Caco-2 (cell line): ENCODE measurements at regions not wholly inside any gene's neighbourhood (a gene's known extent, or its start where the extent isn't known, plus 50 kb on each side); places are given as distances from the start of the nearest gene placed in this dataset.

Experiments used
- BruUV-seq: library from RNA; stranded (reverse); fragments of 400-500 nt; replicated peaks from 2 replicates; lab custom pipeline; 2021; lab: Mats Ljungman, UMichigan
- CTCF ChIA-PET: fragments of 300-600 bp; sonication (Branson Sonifier 250); formaldehyde crosslinking; loops from one replicate; lab custom pipeline; 2022; ENCODE audit warnings: antibody characterized with exemption; lab: Charles Lee
- POLR2A ChIA-PET: fragments of 300-600 bp; sonication (Branson Sonifier 250); formaldehyde crosslinking; loops from one replicate; lab custom pipeline; 2022; ENCODE audit warnings: antibody characterized with exemption; lab: Charles Lee
- DNase-seq, 2 experiments: peaks; one replicate each; pipeline versions ENCODE4 v3.0.0 to v3.0.0-alpha.2; 2020 to 2022
- H3K27me3 ChIP-seq: replicated peaks from 2 replicates; pipeline ENCODE4 v1.6.0; 2011; ENCODE audit warnings: low read length; ENCODE audit not compliant: control insufficient read depth, insufficient read depth
- H3K36me3 ChIP-seq: 2 replicates; pipeline ENCODE4 v1.5.1; 2011; ENCODE audit warnings: low read length; ENCODE audit not compliant: control insufficient read depth, insufficient read depth
- H3K4me1 ChIP-seq: fragments of 250-450 bp; sonication (Bioruptor Pico); 2 replicates; pipeline ENCODE4 v1.5.1; 2020; ENCODE audit warnings: mild to moderate bottlenecking
- H3K4me3 ChIP-seq: 2 replicates; pipeline ENCODE4 v1.5.1; 2011; ENCODE audit warnings: low read depth, mild to moderate bottlenecking, control low read depth, low read length
- H3K9me3 ChIP-seq: fragments of 250-450 bp; sonication (Bioruptor Pico); 2 replicates; pipeline ENCODE4 v1.5.1; 2020; ENCODE audit warnings: mild to moderate bottlenecking, moderate library complexity
- H3K27ac Mint-ChIP-seq: one replicate; pipeline ENCODE4 v1.8.0; 2022; ENCODE audit warnings: mixed read lengths; ENCODE audit not compliant: unreplicated experiment
- H3K27me3 Mint-ChIP-seq: one replicate; pipeline ENCODE4 v1.8.0; 2022; ENCODE audit warnings: mixed read lengths; ENCODE audit not compliant: insufficient read depth, unreplicated experiment
- H3K36me3 Mint-ChIP-seq: one replicate; pipeline ENCODE4 v1.8.0; 2022; ENCODE audit warnings: mild to moderate bottlenecking, mixed read lengths; ENCODE audit not compliant: insufficient read depth, unreplicated experiment
- H3K4me1 Mint-ChIP-seq: one replicate; pipeline ENCODE4 v1.8.0; 2022; ENCODE audit warnings: low read depth, mixed read lengths; ENCODE audit not compliant: unreplicated experiment
- H3K4me3 Mint-ChIP-seq: one replicate; pipeline ENCODE4 v1.8.0; 2022; ENCODE audit warnings: mild to moderate bottlenecking, moderate library complexity, mixed read lengths; ENCODE audit not compliant: unreplicated experiment
- H3K9me3 Mint-ChIP-seq: one replicate; pipeline ENCODE4 v1.8.0; 2022; ENCODE audit warnings: mixed read lengths; ENCODE audit not compliant: unreplicated experiment
- intact Hi-C: fragments of 100-400 bp; cut with micrococcal nuclease; formaldehyde crosslinking; loops from one replicate; pipeline ENCODE4 v1.10.0; 2022; ENCODE audit not compliant: unreplicated experiment
- TF ChIP-seq, protein P1 (sequence below), 2 experiments: fragments of 200-600 bp in 1 of 2; IDR thresholded peaks; 1 replicate in 1 of 2; 2 replicates in 1 of 2; pipeline versions ENCODE4 v1.5.1 to v1.8.0; 2011 to 2022; ENCODE audit warnings: antibody characterized with exemption in 1 of 2, control low read depth in 1 of 2, inconsistent platforms in 1 of 2, low read depth in 1 of 2, low read length in 1 of 2, mild to moderate bottlenecking in 1 of 2, moderate library complexity in 1 of 2; ENCODE audit not compliant: insufficient read depth in 1 of 2, severe bottlenecking in 1 of 2, unreplicated experiment in 1 of 2

DNA sequence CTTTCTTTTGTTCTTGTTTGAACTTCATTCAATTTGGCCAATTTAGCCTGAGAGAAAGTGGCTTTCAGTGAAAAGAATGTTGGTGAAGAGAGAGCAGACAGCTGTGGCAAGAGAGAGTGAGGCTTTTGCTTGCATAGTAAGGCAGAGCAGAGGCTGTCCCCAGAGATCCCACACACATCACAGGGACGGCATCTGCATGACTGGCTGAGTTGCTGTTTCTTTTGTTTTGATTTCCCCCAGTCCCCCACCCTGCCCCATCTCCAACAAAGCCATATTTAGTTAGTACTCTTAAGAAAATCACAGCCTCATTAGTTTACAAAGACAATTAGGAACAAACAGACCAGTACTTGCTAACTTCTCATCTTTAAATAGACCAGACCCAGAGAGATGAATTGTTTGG is 363.9 kb upstream of the SEMA6A start:
- ChIA-PET CTCF (interaction anchor here (0.6 kb wide), 1 partner anchor 243 kb away, joined by 3 read pairs; no protein-coding TSS in a partner anchor), POLR2A (no interaction called here)
- TF ChIP-seq, protein P1, sequence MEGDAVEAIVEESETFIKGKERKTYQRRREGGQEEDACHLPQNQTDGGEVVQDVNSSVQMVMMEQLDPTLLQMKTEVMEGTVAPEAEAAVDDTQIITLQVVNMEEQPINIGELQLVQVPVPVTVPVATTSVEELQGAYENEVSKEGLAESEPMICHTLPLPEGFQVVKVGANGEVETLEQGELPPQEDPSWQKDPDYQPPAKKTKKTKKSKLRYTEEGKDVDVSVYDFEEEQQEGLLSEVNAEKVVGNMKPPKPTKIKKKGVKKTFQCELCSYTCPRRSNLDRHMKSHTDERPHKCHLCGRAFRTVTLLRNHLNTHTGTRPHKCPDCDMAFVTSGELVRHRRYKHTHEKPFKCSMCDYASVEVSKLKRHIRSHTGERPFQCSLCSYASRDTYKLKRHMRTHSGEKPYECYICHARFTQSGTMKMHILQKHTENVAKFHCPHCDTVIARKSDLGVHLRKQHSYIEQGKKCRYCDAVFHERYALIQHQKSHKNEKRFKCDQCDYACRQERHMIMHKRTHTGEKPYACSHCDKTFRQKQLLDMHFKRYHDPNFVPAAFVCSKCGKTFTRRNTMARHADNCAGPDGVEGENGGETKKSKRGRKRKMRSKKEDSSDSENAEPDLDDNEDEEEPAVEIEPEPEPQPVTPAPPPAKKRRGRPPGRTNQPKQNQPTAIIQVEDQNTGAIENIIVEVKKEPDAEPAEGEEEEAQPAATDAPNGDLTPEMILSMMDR (IDR thresholded peaks at IDR 0.05; ENCODE audit: insufficient read depth in 1 of 2, low read depth in 1 of 2, low read length in 1 of 2, severe bottlenecking in 1 of 2, unreplicated experiment in 1 of 2): no peak
- Histone ChIP-seq H3K27me3 (no peaks in the 10 kb centered on the region), H3K36me3 (no peaks in the 10 kb centered on the region), H3K4me1 (no peaks in the 10 kb centered on the region), H3K9me3 (no peaks in the 10 kb centered on the region), H3K4me3 (no peak overlapping the region)
- H3K4me1 Mint-ChIP-seq: no peaks in the 10 kb centered on the region
- no peaks in the 10 kb centered on the region for H3K36me3 Mint-ChIP-seq
- H3K4me3 Mint-ChIP-seq: no peak overlapping the region
- no peaks in the 10 kb centered on the region for H3K9me3 Mint-ChIP-seq
- H3K27me3 Mint-ChIP-seq: no peaks in the 10 kb centered on the region
- no peak for DNase-seq
- BruUV-seq: no TSS peak
- H3K27ac Mint-ChIP-seq: no peak overlapping the region
- intact Hi-C loops: no loop called here

- intact Hi-C loops: no loop called here
- Histone ChIP-seq H3K27me3 (no peaks in the 10 kb centered on the region), H3K9me3 (no peaks in the 10 kb centered on the region), H3K36me3 (no peaks in the 10 kb centered on the region), H3K4me1 (no peaks in the 10 kb centered on the region), H3K4me3 (no peak overlapping the region)
- H3K9me3 Mint-ChIP-seq: no peaks in the 10 kb centered on the region
- CTCF ChIA-PET: no interaction called here
- H3K36me3 Mint-ChIP-seq: no peaks in the 10 kb centered on the region
- no peak overlapping the region for H3K27ac Mint-ChIP-seq
- TF ChIP-seq, protein P1 (IDR thresholded peaks at IDR 0.05; ENCODE audit: insufficient read depth in 1 of 2, low read depth in 1 of 2, low read length in 1 of 2, severe bottlenecking in 1 of 2, unreplicated experiment in 1 of 2): no peak
- BruUV-seq: no TSS peak
- POLR2A ChIA-PET: no interaction called here
- H3K4me3 Mint-ChIP-seq: no peak overlapping the region
- DNase-seq: no peak
- H3K27me3 Mint-ChIP-seq: no peaks in the 10 kb centered on the region
- no peaks in the 10 kb centered on the region for H3K4me1 Mint-ChIP-seq
Measured at GRCh38 chr5:116935561-116936162, 361.0 kb upstream of the SEMA6A start.

- Histone ChIP-seq H3K4me1 (no peaks in the 10 kb centered on the region), H3K27me3 (no peaks in the 10 kb centered on the region), H3K36me3 (no peaks in the 10 kb centered on the region), H3K4me3 (no peak overlapping the region), H3K9me3 (no peaks in the 10 kb centered on the region)
- no peaks in the 10 kb centered on the region for H3K36me3 Mint-ChIP-seq
- no peak overlapping the region for H3K27ac Mint-ChIP-seq
- H3K4me1 Mint-ChIP-seq: no peaks in the 10 kb centered on the region
- H3K9me3 Mint-ChIP-seq: no peaks in the 10 kb centered on the region
- ChIA-PET POLR2A (no interaction called here), CTCF (no interaction called here)
- H3K27me3 Mint-ChIP-seq: peaks cover 5% of the 10 kb centered on the region
- DNase-seq: no peak
- H3K4me3 Mint-ChIP-seq: no peak overlapping the region
- TF ChIP-seq, protein P1 (IDR thresholded peaks at IDR 0.05; ENCODE audit: insufficient read depth in 1 of 2, low read depth in 1 of 2, low read length in 1 of 2, severe bottlenecking in 1 of 2, unreplicated experiment in 1 of 2): no peak
- intact Hi-C loops: no loop called here
- no TSS peak for BruUV-seq
Measured at GRCh38 chr5:116930616-116931015, 356.0 kb upstream of the SEMA6A start.
